AG09319 (cell line): ENCODE measurements at regions not wholly inside any gene's neighbourhood (a gene's known extent, or its start where the extent isn't known, plus 50 kb on each side); places are given as distances from the start of the nearest gene placed in this dataset.

Experiments
- DNase-seq: peaks from one replicate; pipeline ENCODE4 v3.0.0-alpha.2; 2010; ENCODE audit warnings: low read depth; ENCODE audit errors: extremely low read depth
- CTCF ChIP-seq: IDR thresholded peaks from 2 replicates; pipeline ENCODE4 v1.5.1; 2011; ENCODE audit warnings: low read depth, mild to moderate bottlenecking, inconsistent platforms, low read length, moderate library complexity

- no peak for DNase-seq
- no peak for TF ChIP-seq CTCF
These were observed 1957.4 kb upstream of the SEL1L start for GRCh38 chr14:83491091-83491490.

GRCh38 chr14:83520837-83521236, 1987.2 kb upstream of the SEL1L start:
- DNase-seq, result peak; percentile 29
- no peak for TF ChIP-seq CTCF

- no peak for DNase-seq
- TF ChIP-seq CTCF, result no peak
These were observed 1995.9 kb upstream of the SEL1L start for GRCh38 chr14:83529531-83529930.

GRCh38 chr14:83533734-83534133, 1996.2 kb upstream of the FLRT2 start:
- TF ChIP-seq CTCF, result no peak
- DNase-seq, result no peak

GRCh38 chr14:83534995-83535394, 1994.9 kb upstream of the FLRT2 start:
- TF ChIP-seq CTCF, result no peak
- DNase-seq, result no peak

- DNase-seq, result no peak
- TF ChIP-seq CTCF, result no peak
These were observed 1994.5 kb upstream of the FLRT2 start for GRCh38 chr14:83535444-83535843.

- no peak for TF ChIP-seq CTCF
- DNase-seq, result no peak
These were observed 1988.8 kb upstream of the FLRT2 start for GRCh38 chr14:83541147-83541546.
